H1 (cell line): ENCODE measurements at regions not wholly inside any gene's neighbourhood (a gene's known extent, or its start where the extent isn't known, plus 50 kb on each side); places are given as distances from the start of the nearest gene placed in this dataset.

Source experiments
- BACH1 ChIP-seq: IDR thresholded peaks from 2 replicates; pipeline ENCODE4 v1.6.1; 2012; ENCODE audit warnings: low read length, improper control_type of control experiment
- CHD2 ChIP-seq: IDR thresholded peaks from 2 replicates; pipeline ENCODE4 v1.6.1; 2012; ENCODE audit warnings: low read length, improper control_type of control experiment
- HDAC2 ChIP-seq, 2 experiments: fragments of 300-600 bp in 1 of 2; sonication (generic) in 1 of 2; IDR thresholded peaks; 2 replicates each; pipeline ENCODE4 v1.6.1; 2011 to 2012; ENCODE audit warnings: low read depth in 2 of 2, low read length in 2 of 2, mild to moderate bottlenecking in 2 of 2, moderate library complexity in 2 of 2, borderline replicate concordance in 1 of 2, inconsistent platforms in 1 of 2
- NANOG ChIP-seq: IDR thresholded peaks from 2 replicates; pipeline ENCODE4 v1.6.1; 2011; ENCODE audit warnings: low read length, low read depth, mild to moderate bottlenecking, inconsistent platforms; ENCODE audit not compliant: insufficient read depth, poor library complexity, severe bottlenecking
- SAP30 ChIP-seq: fragments of 300-600 bp; sonication (generic); IDR thresholded peaks from 2 replicates; pipeline ENCODE4 v1.7.1; 2012; ENCODE audit warnings: low read length, moderate library complexity, mild to moderate bottlenecking, inconsistent platforms; ENCODE audit not compliant: insufficient read depth, insufficient replicate concordance
- TAF1 ChIP-seq: IDR thresholded peaks from 2 replicates; pipeline ENCODE4 v1.6.1; 2011; ENCODE audit warnings: mild to moderate bottlenecking, low read depth, low read length
- TBP ChIP-seq: IDR thresholded peaks from 2 replicates; pipeline ENCODE4 v1.6.1; 2011; ENCODE audit warnings: low read depth, low read length, improper control_type of control experiment
- ZNF274 ChIP-seq: IDR thresholded peaks from 2 replicates; pipeline ENCODE4 v1.7.0; 2012; ENCODE audit warnings: low read length, borderline replicate concordance; ENCODE audit errors: extremely low read depth
- TF ChIP-seq, protein P1 (sequence below): IDR thresholded peaks from 2 replicates; pipeline ENCODE4 v1.6.1; 2011; ENCODE audit warnings: low read depth, mild to moderate bottlenecking, low read length; ENCODE audit not compliant: insufficient read depth

DNA sequence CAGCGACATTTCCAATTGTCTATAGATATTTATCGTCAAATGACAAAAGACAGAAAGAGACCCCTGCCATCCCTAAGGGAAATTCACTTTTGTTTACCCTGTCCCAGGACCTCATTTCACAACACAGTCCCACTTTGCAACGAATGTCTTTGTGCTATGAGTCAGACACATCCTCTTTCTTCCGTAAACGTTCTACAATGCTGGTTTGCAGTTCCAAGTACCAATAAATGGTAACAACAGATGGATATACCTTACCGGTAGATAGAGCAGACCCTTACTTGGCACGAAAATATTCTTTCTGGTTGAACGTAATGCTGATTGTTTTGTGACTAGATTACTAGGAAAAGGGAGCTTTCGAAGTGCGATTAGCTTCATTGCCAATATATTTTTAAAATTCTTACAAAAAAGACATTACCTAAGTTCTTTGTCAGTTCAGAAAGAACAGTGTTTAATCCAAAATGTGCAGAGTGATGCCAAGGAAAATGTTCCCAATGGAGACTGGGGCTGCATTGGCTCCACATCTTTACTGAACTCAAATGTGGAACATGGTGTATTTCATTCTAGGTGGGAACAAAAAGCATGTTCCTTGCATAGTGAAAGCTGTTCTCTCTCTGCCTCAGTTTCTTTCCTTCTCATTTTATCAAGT, 202.5 kb upstream of the SLC27A6 start (continued):
- TF ChIP-seq, protein P1, sequence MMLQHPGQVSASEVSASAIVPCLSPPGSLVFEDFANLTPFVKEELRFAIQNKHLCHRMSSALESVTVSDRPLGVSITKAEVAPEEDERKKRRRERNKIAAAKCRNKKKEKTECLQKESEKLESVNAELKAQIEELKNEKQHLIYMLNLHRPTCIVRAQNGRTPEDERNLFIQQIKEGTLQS, result no peak
- TF ChIP-seq TAF1 (no peak), CHD2 (no peak), TBP (no peak), ZNF274 (no peak), HDAC2 (IDR thresholded peaks at IDR 0.05; ENCODE audit: borderline replicate concordance in 1 of 2, low read depth in 2 of 2, low read length in 2 of 2) (no peak), NANOG (no peak), BACH1 (no peak), SAP30 (no peak)
